Osteoblast (primary cell): ENCODE measurements at regions not wholly inside any gene's neighbourhood (a gene's known extent, or its start where the extent isn't known, plus 50 kb on each side); places are given as distances from the start of the nearest gene placed in this dataset.

Source experiments
- DNase-seq: peaks from one replicate; pipeline ENCODE4 v3.0.0; 2011; ENCODE audit warnings: low spot score, mixed read lengths; ENCODE audit not compliant: insufficient read length; ENCODE audit errors: missing footprints
- H2AFZ ChIP-seq: 2 replicates; pipeline ENCODE4 v1.6.0; 2011; ENCODE audit warnings: mild to moderate bottlenecking, low read length
- H3K27ac ChIP-seq: 2 replicates; pipeline ENCODE4 v1.5.1; 2011; ENCODE audit warnings: mild to moderate bottlenecking, low read depth, low read length, moderate library complexity
- H3K27me3 ChIP-seq: 2 replicates; pipeline ENCODE4 v1.6.0; 2012; ENCODE audit warnings: mild to moderate bottlenecking, control low read depth, inconsistent platforms, low read length, moderate library complexity; ENCODE audit not compliant: insufficient read depth
- H3K36me3 ChIP-seq: 2 replicates; pipeline ENCODE4 v1.5.1; 2011; ENCODE audit warnings: mild to moderate bottlenecking, low read length, control low read depth, moderate library complexity; ENCODE audit not compliant: insufficient read depth
- H3K4me1 ChIP-seq: 2 replicates; pipeline ENCODE4 v1.5.1; 2011; ENCODE audit warnings: mild to moderate bottlenecking, low read length, control low read depth, moderate library complexity; ENCODE audit not compliant: insufficient read depth
- H3K4me2 ChIP-seq: 2 replicates; pipeline ENCODE4 v1.6.0; 2011; ENCODE audit warnings: mild to moderate bottlenecking, low read length; ENCODE audit not compliant: insufficient read depth
- H3K4me3 ChIP-seq: fragments of 200-600 bp; sonication (generic); 3 replicates; pipeline ENCODE4 v1.5.1; 2012; ENCODE audit warnings: mild to moderate bottlenecking, low read length, inconsistent platforms; ENCODE audit not compliant: insufficient read depth
- H3K79me2 ChIP-seq: 2 replicates; pipeline ENCODE4 v1.6.0; 2012; ENCODE audit warnings: mild to moderate bottlenecking, low read length, control low read depth, inconsistent platforms; ENCODE audit not compliant: insufficient read depth
- H3K9me3 ChIP-seq: 2 replicates; pipeline ENCODE4 v1.5.1; 2011; ENCODE audit warnings: low read depth, low read length, control low read depth
- H4K20me1 ChIP-seq: 2 replicates; pipeline ENCODE4 v1.6.0; 2012; ENCODE audit warnings: mild to moderate bottlenecking, low read length, control low read depth; ENCODE audit not compliant: insufficient read depth
- TF ChIP-seq, protein P1 (sequence below): IDR thresholded peaks from 2 replicates; pipeline ENCODE4 v1.5.1; 2011; ENCODE audit warnings: mild to moderate bottlenecking, low read depth, low read length, moderate library complexity; ENCODE audit errors: extremely low read depth

DNA sequence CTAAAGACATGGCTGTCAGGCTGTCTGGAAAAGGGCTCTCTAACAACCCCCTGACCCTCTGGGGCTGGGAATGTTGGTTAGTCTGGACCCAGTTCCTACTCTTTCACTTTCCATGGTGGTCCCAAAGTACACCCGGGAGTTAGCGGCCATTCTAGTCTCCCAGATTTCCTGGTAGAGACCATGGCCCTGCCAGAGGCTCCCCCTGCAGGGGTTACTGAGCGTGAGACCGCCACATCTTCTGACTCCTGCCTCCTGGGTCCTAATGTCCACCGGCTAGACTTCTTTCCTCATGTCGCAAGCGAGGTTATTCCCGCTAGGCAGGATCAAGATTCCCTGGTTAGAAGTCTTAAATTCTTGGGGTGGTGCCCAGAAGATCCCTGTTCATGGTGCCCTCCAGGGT lies 540.0 kb upstream of the ROBO1 start:
- TF ChIP-seq, protein P1, sequence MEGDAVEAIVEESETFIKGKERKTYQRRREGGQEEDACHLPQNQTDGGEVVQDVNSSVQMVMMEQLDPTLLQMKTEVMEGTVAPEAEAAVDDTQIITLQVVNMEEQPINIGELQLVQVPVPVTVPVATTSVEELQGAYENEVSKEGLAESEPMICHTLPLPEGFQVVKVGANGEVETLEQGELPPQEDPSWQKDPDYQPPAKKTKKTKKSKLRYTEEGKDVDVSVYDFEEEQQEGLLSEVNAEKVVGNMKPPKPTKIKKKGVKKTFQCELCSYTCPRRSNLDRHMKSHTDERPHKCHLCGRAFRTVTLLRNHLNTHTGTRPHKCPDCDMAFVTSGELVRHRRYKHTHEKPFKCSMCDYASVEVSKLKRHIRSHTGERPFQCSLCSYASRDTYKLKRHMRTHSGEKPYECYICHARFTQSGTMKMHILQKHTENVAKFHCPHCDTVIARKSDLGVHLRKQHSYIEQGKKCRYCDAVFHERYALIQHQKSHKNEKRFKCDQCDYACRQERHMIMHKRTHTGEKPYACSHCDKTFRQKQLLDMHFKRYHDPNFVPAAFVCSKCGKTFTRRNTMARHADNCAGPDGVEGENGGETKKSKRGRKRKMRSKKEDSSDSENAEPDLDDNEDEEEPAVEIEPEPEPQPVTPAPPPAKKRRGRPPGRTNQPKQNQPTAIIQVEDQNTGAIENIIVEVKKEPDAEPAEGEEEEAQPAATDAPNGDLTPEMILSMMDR = no peak
- Histone ChIP-seq H3K9me3 (peaks cover 2% of the 10 kb centered on the region), H2AFZ (no peak overlapping the region), H3K4me1 (no peaks in the 10 kb centered on the region), H3K4me2 (no peak overlapping the region), H3K27me3 (no peaks in the 10 kb centered on the region), H3K27ac (no peak overlapping the region), H4K20me1 (no peaks in the 10 kb centered on the region), H3K4me3 (no peak overlapping the region), H3K36me3 (no peaks in the 10 kb centered on the region), H3K79me2 (no peaks in the 10 kb centered on the region)
- DNase-seq = no peak

DNA sequence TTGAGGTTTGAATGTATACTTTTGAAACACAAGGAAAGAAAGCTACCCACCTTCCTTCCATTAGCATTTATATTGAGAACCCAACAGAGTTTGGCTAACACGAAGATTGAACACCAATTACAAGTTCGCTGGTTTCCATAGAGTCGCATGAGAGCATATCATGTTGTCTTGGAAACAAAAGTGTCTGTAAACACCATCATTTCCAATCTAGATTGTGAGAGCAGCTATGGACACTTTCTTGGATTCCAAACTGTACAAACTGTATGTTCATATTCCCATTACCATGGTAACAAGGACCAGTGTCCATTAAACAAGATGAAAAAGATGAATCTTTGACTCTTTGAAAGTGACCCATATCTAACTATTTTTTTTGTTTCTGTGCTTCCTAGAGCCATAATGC lies 529.9 kb upstream of the ROBO1 start:
- no peak for DNase-seq
- Histone ChIP-seq H4K20me1 (no peaks in the 10 kb centered on the region), H3K4me1 (no peaks in the 10 kb centered on the region), H3K79me2 (no peaks in the 10 kb centered on the region), H3K36me3 (no peaks in the 10 kb centered on the region), H3K27me3 (no peaks in the 10 kb centered on the region), H3K4me3 (no peak overlapping the region), H3K27ac (no peak overlapping the region), H2AFZ (no peak overlapping the region), H3K9me3 (no peaks in the 10 kb centered on the region), H3K4me2 (no peak overlapping the region)
- TF ChIP-seq, protein P1 = no peak

DNA sequence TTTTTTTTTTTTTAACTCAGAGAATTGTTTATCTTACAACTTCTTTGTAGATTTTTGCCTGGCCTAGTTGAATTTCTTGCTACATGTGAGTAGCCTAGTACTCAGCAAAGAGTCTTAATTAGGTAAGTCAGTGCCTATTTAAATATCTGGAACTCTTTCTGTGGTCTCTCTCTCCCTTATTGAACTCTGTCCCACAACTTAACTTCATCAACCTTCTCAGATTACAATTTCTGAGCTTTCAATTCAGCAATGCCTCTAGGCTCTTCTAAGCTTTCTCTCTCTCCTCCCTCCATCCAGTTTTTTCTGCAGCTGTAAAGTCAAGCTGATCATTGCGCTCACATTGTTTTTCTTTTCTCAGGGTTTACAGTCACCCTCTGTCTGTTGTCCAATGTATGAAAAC lies 517.6 kb upstream of the ROBO1 start:
- no peaks in the 10 kb centered on the region for H3K36me3 ChIP-seq
- TF ChIP-seq, protein P1 = no peak
- no peak for DNase-seq
- no peaks in the 10 kb centered on the region for H3K27me3 ChIP-seq
- H3K4me1 ChIP-seq = no peaks in the 10 kb centered on the region
- no peaks in the 10 kb centered on the region for H3K9me3 ChIP-seq
- H4K20me1 ChIP-seq = no peaks in the 10 kb centered on the region
- H3K27ac ChIP-seq = no peak overlapping the region
- H3K79me2 ChIP-seq = no peaks in the 10 kb centered on the region
- no peak overlapping the region for H3K4me2 ChIP-seq
- H2AFZ ChIP-seq = no peak overlapping the region
- no peak overlapping the region for H3K4me3 ChIP-seq

DNA sequence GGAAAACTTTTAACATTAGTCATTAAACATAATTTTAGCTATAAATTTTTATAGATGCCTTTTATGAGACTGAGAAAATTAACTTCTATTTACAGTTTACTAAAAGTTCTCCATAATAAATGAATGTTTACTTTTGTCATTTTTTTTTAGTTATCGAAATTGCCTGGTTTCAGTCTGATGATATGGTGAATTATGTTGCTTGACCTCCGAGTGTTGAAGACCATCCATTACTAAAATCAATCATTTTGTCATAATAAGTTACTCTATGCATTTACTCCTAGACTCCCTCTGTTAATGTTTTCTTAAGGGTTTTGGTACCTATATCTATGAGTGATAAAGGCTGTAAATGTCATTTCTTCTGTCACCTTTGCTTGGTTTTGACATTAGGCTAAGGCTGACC lies 516.0 kb upstream of the ROBO1 start:
- no peak overlapping the region for H3K4me3 ChIP-seq
- no peaks in the 10 kb centered on the region for H3K36me3 ChIP-seq
- H4K20me1 ChIP-seq = no peaks in the 10 kb centered on the region
- no peak overlapping the region for H3K27ac ChIP-seq
- H3K9me3 ChIP-seq = no peaks in the 10 kb centered on the region
- H3K27me3 ChIP-seq = no peaks in the 10 kb centered on the region
- no peaks in the 10 kb centered on the region for H3K79me2 ChIP-seq
- DNase-seq = no peak
- H3K4me2 ChIP-seq = no peak overlapping the region
- H3K4me1 ChIP-seq = no peaks in the 10 kb centered on the region
- H2AFZ ChIP-seq = no peak overlapping the region
- TF ChIP-seq, protein P1 = no peak
